K562 (cell line): ENCODE measurements at regions not wholly inside any gene's neighbourhood (a gene's known extent, or its start where the extent isn't known, plus 50 kb on each side); places are given as distances from the start of the nearest gene placed in this dataset.

Source experiments
- ATAC-seq: fragments of 200-7000 bp; cut with Tn5 transposase; 3 replicates; pipeline ENCODE4 v1.9.1; 2020; ENCODE audit warnings: moderate library complexity
- BruUV-seq: library from RNA; stranded (reverse); fragments of 400-500 nt; replicated peaks from 2 replicates; lab custom pipeline; 2021; lab: Mats Ljungman, UMichigan
- CTCF ChIA-PET: fragments of 300-600 bp; formaldehyde crosslinking; extraction: SDS; loops from one replicate; lab custom pipeline; 2021; ENCODE audit warnings: low intra/inter-chr PET ratio; lab: Yijun Ruan, JAX
- POLR2A ChIA-PET: fragments of 300-600, 350-650 bp; sonication (Branson Sonifier 250); formaldehyde crosslinking; extraction: SDS; loops from one replicate; lab custom pipeline; 2021; ENCODE audit warnings: antibody characterized with exemption, inconsistent platforms; lab: Yijun Ruan, JAX
- DNase-seq, 4 experiments: peaks; one replicate each; pipeline versions ENCODE4 v3.0.0 to v3.0.0-alpha.2; 2011 to 2018; ENCODE audit warnings: low spot score in 3 of 4, mixed read lengths in 3 of 4; ENCODE audit errors: extremely low read depth in 1 of 4
- FAIRE-seq: peaks from 2 replicates; lab custom pipeline; 2011; peaks lifted over from hg19 to GRCh38; lab: Jason Lieb, UNC
- H2AFZ ChIP-seq: 2 replicates; pipeline ENCODE4 v1.6.0; 2011; ENCODE audit warnings: low read depth, low read length, control low read depth, inconsistent platforms
- H3K27ac ChIP-seq: fragments of 200-600 bp; 3 replicates; pipeline ENCODE4 v1.8.0; 2011; ENCODE audit warnings: low read depth, mild to moderate bottlenecking, control low read depth, inconsistent platforms, low read length, moderate library complexity, mixed read lengths; ENCODE audit errors: extremely low read depth
- H3K27me3 ChIP-seq, 2 experiments: fragments of 300-600 bp in 1 of 2; 2 replicates in 1 of 2; 3 replicates in 1 of 2; pipeline versions ENCODE4 v1.6.0 to v1.8.0; 2011; ENCODE audit warnings: inconsistent platforms in 2 of 2, low read length in 2 of 2, mild to moderate bottlenecking in 1 of 2, mixed read lengths in 1 of 2, moderate library complexity in 1 of 2; ENCODE audit not compliant: control insufficient read depth in 2 of 2, insufficient read depth in 2 of 2
- H3K36me3 ChIP-seq: fragments of 300-600 bp; 3 replicates; pipeline ENCODE4 v1.8.0; 2011; ENCODE audit warnings: mild to moderate bottlenecking, low read length, inconsistent platforms; ENCODE audit not compliant: control insufficient read depth, insufficient read depth
- H3K4me1 ChIP-seq, 2 experiments: fragments of 200-600 bp in 1 of 2; replicated peaks in 1 of 2; 2 replicates in 1 of 2; 3 replicates in 1 of 2; pipeline versions ENCODE4 v1.5.1 to v1.8.0; 2011; ENCODE audit warnings: inconsistent platforms in 2 of 2, low read length in 2 of 2, mild to moderate bottlenecking in 1 of 2, mixed read lengths in 1 of 2, moderate library complexity in 1 of 2; ENCODE audit not compliant: control insufficient read depth in 2 of 2, insufficient read depth in 2 of 2
- H3K4me2 ChIP-seq: 2 replicates; pipeline ENCODE4 v1.6.1; 2011; ENCODE audit warnings: low read length, control low read depth, inconsistent platforms, mixed read lengths; ENCODE audit not compliant: insufficient read depth
- H3K4me3 ChIP-seq: fragments of 200-600 bp; sonication (generic), shearing (Covaris generic); 2 replicates; pipeline ENCODE4 v1.5.1; 2016; ENCODE audit warnings: control low read depth, inconsistent platforms
- H3K79me2 ChIP-seq: fragments of 200-600 bp; 3 replicates; pipeline ENCODE4 v1.8.0; 2011; ENCODE audit warnings: low read length, inconsistent platforms; ENCODE audit not compliant: control insufficient read depth, insufficient read depth
- H3K9ac ChIP-seq, 2 experiments: 2 replicates each; pipeline versions ENCODE4 v1.6.0 to v1.6.1; 2011; ENCODE audit warnings: low read depth in 2 of 2, low read length in 2 of 2, control low read depth in 1 of 2, inconsistent platforms in 1 of 2, mild to moderate bottlenecking in 1 of 2, mixed read lengths in 1 of 2; ENCODE audit not compliant: insufficient read depth in 1 of 2
- H3K9me1 ChIP-seq: one replicate; pipeline ENCODE4 v1.6.0; 2011; ENCODE audit warnings: inconsistent platforms, mild to moderate bottlenecking, low read length, moderate library complexity; ENCODE audit not compliant: control insufficient read depth, insufficient read depth
- H3K9me3 ChIP-seq: replicated peaks from 2 replicates; pipeline ENCODE4 v1.5.1; 2011; ENCODE audit warnings: low read depth, low read length, inconsistent platforms; ENCODE audit not compliant: control insufficient read depth, insufficient read depth
- H4K20me1 ChIP-seq: replicated peaks from 2 replicates; pipeline ENCODE4 v1.6.1; 2011; ENCODE audit warnings: low read length, inconsistent platforms, mixed read lengths; ENCODE audit not compliant: control insufficient read depth, insufficient read depth
- HDAC8 ChIP-seq: fragments of 450-650 bp; IDR thresholded peaks from 2 replicates; pipeline ENCODE4 v1.6.1; 2016; ENCODE audit warnings: mild to moderate bottlenecking, missing genetic modification characterization, moderate library complexity, missing compliant biosample characterization
- KAT7 ChIP-seq: sonication (generic); formaldehyde crosslinking; IDR thresholded peaks from 2 replicates; pipeline ENCODE4 v1.8.0; 2022; ENCODE audit warnings: missing genetic modification reagents, mild to moderate bottlenecking, borderline replicate concordance
- SMARCC2 ChIP-seq: fragments of 450-650 bp; IDR thresholded peaks from 2 replicates; pipeline ENCODE4 v1.6.1; 2017; ENCODE audit warnings: antibody characterized with exemption, moderate library complexity, mild to moderate bottlenecking, low read depth
- ZBED1 ChIP-seq: IDR thresholded peaks from 2 replicates; pipeline ENCODE4 v1.6.1; 2014
- ZNF165 ChIP-seq: fragments of 250-450 bp; sonication (Bioruptor Pico); IDR thresholded peaks from 2 replicates; pipeline ENCODE4 v1.4.0; 2020; ENCODE audit warnings: borderline replicate concordance
- ZNF232 ChIP-seq: sonication (generic); formaldehyde crosslinking; IDR thresholded peaks from 2 replicates; pipeline ENCODE4 v1.8.0; 2022; ENCODE audit warnings: mild to moderate bottlenecking, missing genetic modification reagents
- ZNF354B ChIP-seq: fragments of 250-450 bp; sonication (Bioruptor Pico); IDR thresholded peaks from 2 replicates; pipeline ENCODE4 v1.4.0; 2020
- ZSCAN32 ChIP-seq: fragments of 450-650 bp; formaldehyde crosslinking; IDR thresholded peaks from 2 replicates; pipeline ENCODE4 v1.4.0; 2020; ENCODE audit warnings: mild to moderate bottlenecking, moderate library complexity
- WGBS: fragments of 100-300 bp; shearing (Covaris generic); methylation state at CpG from one replicate; pipeline ENCODE4 v1.1.6; 2016; ENCODE audit warnings: low coverage, mixed read lengths; ENCODE audit not compliant: insufficient coverage; ENCODE audit errors: missing lambda C conversion rate; 5-methylcytosine and 5-hydroxymethylcytosine counted together
- in situ Hi-C: fragments of 300-500 bp; cut with MboI; formaldehyde crosslinking; loops from 4 replicates; pipeline ENCODE4 v1.15.0; 2018; ENCODE audit warnings: inconsistent platforms, mixed read lengths
- intact Hi-C: fragments of 100-400 bp; cut with micrococcal nuclease; formaldehyde crosslinking; loops from 2 replicates; pipeline ENCODE4 v1.14.2; 2022
- TF ChIP-seq, protein P1 (sequence below): fragments of 450-650 bp; conservative IDR thresholded peaks from 2 replicates; pipeline ENCODE4 v1.6.1; 2016; ENCODE audit warnings: missing genetic modification characterization, low read depth, mild to moderate bottlenecking, control low read depth, missing compliant biosample characterization
- TF ChIP-seq, protein P2 (sequence below): sonication (generic); formaldehyde crosslinking; IDR thresholded peaks from 2 replicates; pipeline ENCODE4 v1.5.0; 2020; ENCODE audit warnings: missing genetic modification reagents

- BruUV-seq, result no TSS peak
These were observed 390.0 kb upstream of the NOVA1 start for GRCh38 chr14:26987744-26988363.

GRCh38 chr14:26990946-26991345, 393.1 kb upstream of the NOVA1 start:
- Histone ChIP-seq H3K36me3 (no peaks in the 10 kb centered on the region), H3K9me1 (no peaks in the 10 kb centered on the region), H3K79me2 (no peaks in the 10 kb centered on the region), H4K20me1 (no peaks in the 10 kb centered on the region), H3K4me1 (no peaks in the 10 kb centered on the region), H3K4me2 (no peak overlapping the region), H3K4me3 (no peak overlapping the region), H3K9me3 (no peaks in the 10 kb centered on the region), H2AFZ (no peak overlapping the region), H3K9ac (no peak overlapping the region), H3K27me3 (no peaks in the 10 kb centered on the region), H3K27ac (no peak overlapping the region)
- no peak for FAIRE-seq
- in situ Hi-C loops, result no loop called here
- no peak for TF ChIP-seq SMARCC2
- TF ChIP-seq, protein P1, sequence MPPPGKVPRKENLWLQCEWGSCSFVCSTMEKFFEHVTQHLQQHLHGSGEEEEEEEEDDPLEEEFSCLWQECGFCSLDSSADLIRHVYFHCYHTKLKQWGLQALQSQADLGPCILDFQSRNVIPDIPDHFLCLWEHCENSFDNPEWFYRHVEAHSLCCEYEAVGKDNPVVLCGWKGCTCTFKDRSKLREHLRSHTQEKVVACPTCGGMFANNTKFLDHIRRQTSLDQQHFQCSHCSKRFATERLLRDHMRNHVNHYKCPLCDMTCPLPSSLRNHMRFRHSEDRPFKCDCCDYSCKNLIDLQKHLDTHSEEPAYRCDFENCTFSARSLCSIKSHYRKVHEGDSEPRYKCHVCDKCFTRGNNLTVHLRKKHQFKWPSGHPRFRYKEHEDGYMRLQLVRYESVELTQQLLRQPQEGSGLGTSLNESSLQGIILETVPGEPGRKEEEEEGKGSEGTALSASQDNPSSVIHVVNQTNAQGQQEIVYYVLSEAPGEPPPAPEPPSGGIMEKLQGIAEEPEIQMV, result no peak
- no peak for TF ChIP-seq KAT7 (CRISPR knock-in tag)
- no peak for TF ChIP-seq ZNF165 (CRISPR knock-in tag)
- TF ChIP-seq ZBED1, result no peak
- TF ChIP-seq ZNF232 (CRISPR knock-in tag), result no peak
- TF ChIP-seq ZSCAN32, result no peak
- no peak for TF ChIP-seq HDAC8
- intact Hi-C loops, result no loop called here
- ATAC-seq, result no peak
- ChIA-PET CTCF (no interaction called here), POLR2A (no interaction called here)
- BruUV-seq, result no TSS peak
- DNase-seq, result no peak

More at GRCh38 chr14:26987744-26988363, 390.0 kb upstream of the NOVA1 start:
- DNase-seq, result no peak
- H3K9me3 ChIP-seq, result no peaks in the 10 kb centered on the region
- no peak overlapping the region for H3K4me3 ChIP-seq
- no peaks in the 10 kb centered on the region for H3K9me1 ChIP-seq
- H4K20me1 ChIP-seq, result no peaks in the 10 kb centered on the region
- POLR2A ChIA-PET, result no interaction called here
- H3K27ac ChIP-seq, result no peak overlapping the region
- H3K27me3 ChIP-seq, result no peaks in the 10 kb centered on the region
- intact Hi-C loops (no loop called here), in situ Hi-C loops (no loop called here)
- CTCF ChIA-PET, result no interaction called here
- no peak overlapping the region for H3K4me2 ChIP-seq
- no peaks in the 10 kb centered on the region for H3K36me3 ChIP-seq
- no peaks in the 10 kb centered on the region for H3K79me2 ChIP-seq
- no peak for ATAC-seq
- no peak for FAIRE-seq
- 76% methylated on average over 5 of the region's 7 CpGs for WGBS
- no peak overlapping the region for H2AFZ ChIP-seq
- H3K9ac ChIP-seq, result no peak overlapping the region
- no peaks in the 10 kb centered on the region for H3K4me1 ChIP-seq
- TF ChIP-seq, protein P2, sequence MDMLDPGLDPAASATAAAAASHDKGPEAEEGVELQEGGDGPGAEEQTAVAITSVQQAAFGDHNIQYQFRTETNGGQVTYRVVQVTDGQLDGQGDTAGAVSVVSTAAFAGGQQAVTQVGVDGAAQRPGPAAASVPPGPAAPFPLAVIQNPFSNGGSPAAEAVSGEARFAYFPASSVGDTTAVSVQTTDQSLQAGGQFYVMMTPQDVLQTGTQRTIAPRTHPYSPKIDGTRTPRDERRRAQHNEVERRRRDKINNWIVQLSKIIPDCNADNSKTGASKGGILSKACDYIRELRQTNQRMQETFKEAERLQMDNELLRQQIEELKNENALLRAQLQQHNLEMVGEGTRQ (CRISPR knock-in tag), result no peak
- no peak for TF ChIP-seq ZNF354B (CRISPR knock-in tag)
